ENCODE measurements at regions not wholly inside any gene's neighbourhood (a gene's known extent, or its start where the extent isn't known, plus 50 kb on each side); places are given as distances from the start of the nearest gene placed in this dataset.

DNA sequence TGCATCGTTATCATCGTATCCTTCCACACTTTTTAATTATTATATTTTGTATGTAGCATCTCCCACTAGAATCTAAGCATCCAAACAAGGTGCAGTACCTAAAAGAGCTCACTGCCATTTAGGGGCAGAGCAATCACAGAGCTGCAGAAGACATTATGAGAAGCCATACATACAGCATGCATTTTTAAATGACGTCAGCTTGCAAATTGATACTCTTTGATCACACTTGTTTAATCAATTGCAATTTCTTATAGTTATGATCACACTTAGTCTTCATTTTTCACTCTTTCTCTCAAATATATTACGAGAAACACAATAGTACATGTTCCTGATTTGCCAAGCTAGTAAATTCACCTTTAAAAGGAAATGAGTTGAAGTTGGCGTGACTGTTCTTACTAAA lies 753.3 kb upstream of the LRRN3 start:
- no peak for DNase-seq

GRCh38 chr7:110347081-110347480 lies 743.8 kb upstream of the LRRN3 start:
- no peak for DNase-seq

DNA sequence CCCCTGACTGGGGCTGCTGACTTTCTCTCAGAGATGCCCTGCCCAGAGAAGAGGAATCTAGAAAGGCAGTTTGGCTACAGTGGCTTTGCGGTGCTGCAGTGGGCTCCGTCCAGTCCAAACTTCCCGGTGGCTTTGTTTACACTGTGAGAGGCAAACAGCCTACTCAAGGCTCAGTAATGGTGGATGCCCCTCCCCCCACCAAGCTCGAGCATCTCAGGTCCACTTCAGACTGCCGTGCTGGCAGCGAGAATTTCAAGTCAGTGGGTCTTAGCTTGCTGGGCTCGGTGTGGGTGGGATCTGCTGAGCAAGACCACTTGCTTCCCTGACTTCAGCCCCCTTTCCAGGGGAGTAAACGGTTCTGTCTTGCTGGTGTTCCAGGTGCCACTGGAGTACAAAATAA lies 734.5 kb upstream of the LRRN3 start:
- DNase-seq, result no peak

GRCh38 chr7:110358028-110358427 lies 732.9 kb upstream of the LRRN3 start:
- DNase-seq, result no peak

GRCh38 chr7:110371709-110372108 lies 719.2 kb upstream of the LRRN3 start:
- no peak for DNase-seq

DNA sequence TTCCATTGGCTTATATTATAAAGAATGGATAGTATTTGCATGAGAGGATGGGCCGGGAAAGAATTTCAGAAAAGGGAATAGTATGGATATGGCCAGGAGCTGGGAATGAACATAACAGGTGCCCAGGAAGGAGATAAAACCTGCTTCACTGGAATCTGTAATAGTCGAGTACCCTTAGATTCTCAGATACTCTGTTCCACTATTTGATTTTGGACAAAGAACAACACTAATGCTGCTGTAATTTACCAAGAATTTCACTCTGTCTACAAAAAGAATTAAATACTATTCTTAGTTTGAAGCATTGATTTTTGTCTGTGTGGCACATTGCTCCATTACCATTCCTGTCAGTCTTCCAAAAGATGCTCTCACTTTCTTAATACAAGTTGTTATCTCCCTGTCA lies 718.2 kb upstream of the LRRN3 start:
- no peak for DNase-seq

GRCh38 chr7:110373416-110373815 lies 717.5 kb upstream of the LRRN3 start:
- DNase-seq, result no peak

- no peak for DNase-seq
Measured at GRCh38 chr7:110373859-110374258, 717.1 kb upstream of the LRRN3 start.

GRCh38 chr7:110375068-110375467 lies 715.9 kb upstream of the LRRN3 start:
- DNase-seq, result no peak

GRCh38 chr7:110382736-110383135 lies 708.2 kb upstream of the LRRN3 start:
- no peak for DNase-seq

GRCh38 chr7:110386006-110386405 lies 704.9 kb upstream of the LRRN3 start:
- no peak for DNase-seq

GRCh38 chr7:110386913-110387312 lies 704.0 kb upstream of the LRRN3 start:
- no peak for DNase-seq

DNA sequence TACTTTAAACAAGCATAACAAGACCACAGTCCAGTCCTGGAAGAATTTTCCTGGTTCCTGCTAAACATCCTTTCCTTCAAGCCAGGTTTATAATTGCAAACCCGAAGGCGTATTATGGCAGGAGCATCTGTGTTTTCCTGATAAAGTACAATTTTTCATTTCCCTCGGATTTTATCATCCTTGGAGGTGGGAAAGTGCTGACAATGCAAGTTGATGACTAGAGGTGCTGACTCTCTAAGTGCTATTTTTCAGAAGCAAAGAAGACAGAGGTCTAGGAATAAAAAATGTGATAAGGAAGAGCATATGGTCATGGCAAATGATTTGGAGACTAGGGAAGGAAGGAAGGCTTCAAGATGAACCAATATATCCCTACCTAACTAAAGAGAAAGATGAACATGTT lies 703.2 kb upstream of the LRRN3 start:
- no peak for DNase-seq

DNA sequence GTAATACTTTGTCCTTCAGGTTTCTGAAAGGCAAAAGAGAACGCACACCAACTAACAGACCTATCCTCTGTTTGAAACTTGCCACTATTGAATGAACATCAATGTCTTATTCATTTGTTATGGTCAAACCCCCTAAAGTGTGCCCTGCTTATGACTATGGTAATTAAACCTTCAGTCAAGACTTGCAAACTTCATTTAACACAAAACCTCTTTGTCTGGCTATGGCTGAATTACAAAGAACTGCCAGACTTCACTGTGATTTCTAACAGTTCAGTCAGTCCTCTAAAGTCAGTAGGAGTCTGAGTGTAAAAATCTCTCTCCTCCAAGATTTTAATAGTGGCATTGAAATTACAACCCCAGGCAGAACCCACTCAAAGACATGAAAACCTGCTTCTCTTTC lies 702.5 kb upstream of the LRRN3 start:
- no peak for DNase-seq

DNA sequence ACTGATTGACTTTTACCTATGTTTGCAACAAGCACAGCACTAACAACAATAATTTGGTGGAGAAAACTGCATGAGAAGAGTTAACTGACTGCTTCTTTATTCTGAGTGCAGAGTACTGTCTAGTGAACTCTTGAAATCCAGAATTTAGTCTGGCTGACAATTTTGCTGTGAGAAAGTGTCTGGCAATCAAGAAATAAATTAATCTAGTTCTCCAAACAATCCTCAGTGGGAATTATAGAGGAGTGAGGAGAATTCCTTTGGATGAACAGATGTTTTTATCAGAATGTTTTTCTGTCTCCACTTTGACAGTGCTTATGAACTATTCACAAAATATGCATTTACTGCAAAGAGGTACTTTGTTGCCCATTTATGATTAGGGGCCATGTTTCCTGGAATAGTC lies 694.9 kb upstream of the LRRN3 start:
- no peak for DNase-seq

GRCh38 chr7:110397927-110398660 lies 692.8 kb upstream of the LRRN3 start:
- no peak for DNase-seq

- no peak for DNase-seq
Measured at GRCh38 chr7:110399421-110399820, 691.5 kb upstream of the LRRN3 start.

GRCh38 chr7:110400411-110400810 lies 690.5 kb upstream of the LRRN3 start:
- DNase-seq, result no peak

- no peak for DNase-seq
Measured at GRCh38 chr7:110407242-110407641, 683.7 kb upstream of the LRRN3 start.

DNA sequence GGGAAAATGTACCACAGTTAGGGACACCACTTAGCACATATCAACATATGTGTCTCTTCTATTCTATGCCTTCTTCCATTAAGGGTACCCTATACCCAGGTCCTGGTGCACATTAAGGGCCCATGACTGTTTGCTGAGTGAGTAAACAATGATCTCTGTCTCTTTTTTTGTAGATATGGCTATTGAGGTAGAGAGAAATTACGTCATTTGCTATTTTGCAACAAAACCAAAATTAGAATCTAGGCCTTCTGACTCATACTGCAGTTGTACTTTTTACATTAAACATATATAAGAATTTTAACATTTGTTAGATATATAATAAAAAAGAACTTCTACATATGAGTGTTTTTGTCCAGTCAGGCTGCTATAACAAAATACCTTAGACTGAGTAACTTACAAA lies 683.2 kb upstream of the LRRN3 start:
- DNase-seq, result no peak

DNA sequence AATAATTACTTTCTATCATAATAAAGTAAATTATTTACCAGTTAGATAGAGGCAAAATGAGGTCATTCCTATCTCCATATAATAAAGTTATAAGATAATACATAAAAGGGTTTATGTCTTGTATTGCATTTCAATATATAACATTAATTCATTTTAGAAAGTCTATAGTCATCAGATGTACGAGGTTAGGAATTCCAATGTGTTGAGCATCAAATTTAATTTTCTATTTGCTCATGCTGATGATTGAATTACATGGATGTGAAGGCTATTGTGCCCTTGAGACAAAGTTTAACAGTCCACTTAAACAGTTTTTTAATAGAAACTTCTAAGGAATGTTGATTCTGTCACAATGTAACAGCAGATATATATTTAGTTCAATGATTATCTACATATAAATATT lies 678.3 kb upstream of the LRRN3 start:
- DNase-seq, result no peak

DNA sequence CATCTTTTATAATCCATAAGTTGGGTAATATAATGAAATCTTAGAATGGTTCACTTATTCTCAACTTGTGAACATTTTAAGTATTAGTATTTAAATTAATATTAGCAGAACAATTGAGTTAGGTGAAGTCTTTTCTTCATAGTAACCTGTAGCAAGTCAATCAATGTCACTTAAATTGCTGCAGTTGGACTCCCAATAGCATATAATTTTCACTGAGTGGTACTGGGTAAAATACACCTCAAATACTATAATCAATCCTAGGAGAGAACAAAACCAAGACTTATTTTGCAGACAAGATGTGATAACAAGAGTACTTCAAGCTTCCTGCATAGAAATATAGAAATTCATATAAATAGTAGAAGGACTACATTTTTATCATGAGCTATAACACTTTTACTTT lies 677.9 kb upstream of the LRRN3 start:
- no peak for DNase-seq

DNA sequence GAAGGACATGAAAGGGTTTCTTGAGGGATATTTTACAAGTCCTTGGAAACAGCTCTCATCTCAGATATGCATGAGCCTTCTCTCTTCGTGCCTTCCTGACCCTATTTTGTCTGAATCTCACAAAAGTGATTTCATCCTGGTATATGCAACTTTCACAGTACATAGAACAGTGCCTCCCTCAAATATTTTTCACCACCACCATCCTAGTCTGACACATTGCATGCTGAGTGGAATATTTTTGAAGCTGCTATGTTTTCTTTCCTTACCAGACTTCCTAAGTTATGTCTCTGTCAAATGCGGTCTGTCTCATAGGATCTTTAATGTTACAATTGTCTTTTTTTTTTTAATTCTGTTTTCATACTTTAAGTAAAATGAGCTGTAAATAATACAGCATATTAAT lies 673.3 kb upstream of the LRRN3 start:
- DNase-seq, result no peak

DNA sequence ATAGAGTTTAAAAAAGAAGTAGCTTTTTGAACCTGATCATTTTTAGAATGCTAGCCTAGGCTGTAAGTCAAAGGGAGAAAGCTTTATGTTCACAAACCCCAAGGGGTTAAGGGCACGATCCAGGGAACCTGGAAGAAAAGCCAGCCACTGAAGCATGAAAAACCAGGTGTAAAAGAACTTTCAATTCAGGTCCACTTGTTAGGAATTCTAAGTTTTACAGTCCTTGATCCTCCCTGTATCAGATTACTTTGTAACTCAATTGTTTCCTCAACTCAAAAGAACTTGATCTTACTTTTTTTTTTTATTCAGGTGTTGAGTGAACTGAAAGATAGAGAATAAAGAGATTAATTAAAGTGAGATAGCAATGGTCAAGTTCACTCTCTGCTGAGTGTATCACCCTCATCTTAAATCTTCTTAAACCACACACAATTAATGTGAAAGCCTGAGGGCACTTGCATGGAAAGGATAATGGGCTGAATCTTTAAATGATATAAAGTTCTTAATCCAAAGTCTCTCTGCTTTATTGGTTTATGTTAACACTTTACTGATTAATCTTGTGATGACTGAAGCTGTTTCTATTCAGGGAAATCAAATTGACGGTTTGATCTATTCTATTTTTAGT lies 672.2 kb upstream of the LRRN3 start:
- DNase-seq, result no peak

DNA sequence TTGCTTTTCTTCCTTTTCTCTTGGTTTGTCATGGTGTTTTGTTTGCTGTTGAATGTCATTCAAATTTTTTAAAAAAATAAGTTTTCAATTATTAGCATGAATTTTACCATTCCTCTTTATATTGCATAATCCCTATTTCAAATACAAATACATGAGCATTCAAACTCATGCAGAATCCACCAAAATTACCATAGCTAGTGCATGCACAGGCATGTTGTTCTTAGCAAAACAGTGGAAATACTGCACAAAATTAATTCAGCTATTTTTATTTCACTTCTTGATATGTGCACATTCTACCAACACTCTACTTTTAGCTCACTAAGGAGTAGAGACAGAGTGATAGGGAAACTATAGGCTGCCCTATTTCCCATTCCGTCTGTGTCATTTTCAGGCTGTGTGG lies 670.1 kb upstream of the LRRN3 start:
- no peak for DNase-seq

All from cerebellar nuclear complex (tissue), 1 donor.